ENCODE measurements at regions not wholly inside any gene's neighbourhood (a gene's known extent, or its start where the extent isn't known, plus 50 kb on each side); places are given as distances from the start of the nearest gene placed in this dataset.

DNA sequence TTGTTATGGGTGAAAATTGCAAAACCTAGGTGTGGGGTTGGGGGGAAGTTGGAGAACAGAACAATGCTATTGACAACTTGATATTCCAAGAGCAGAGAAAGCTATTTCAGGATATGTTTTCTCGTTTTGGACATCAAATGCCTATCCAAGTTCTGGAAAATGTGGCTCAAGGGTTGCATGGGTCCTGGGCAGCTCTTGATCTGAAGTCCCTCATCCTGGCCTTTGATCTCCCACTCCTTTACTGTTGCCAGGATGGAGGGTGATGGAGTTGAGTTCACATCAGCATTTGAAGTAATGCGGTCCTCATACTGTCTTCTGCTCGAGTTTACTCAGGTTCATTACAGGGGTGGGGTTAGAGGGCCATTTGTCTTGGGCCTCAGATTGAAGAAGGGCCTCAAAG lies 76.9 kb upstream of the RPS23 start:
- Mint-ChIP-seq H3K4me3 (ENCODE audit: unreplicated experiment) (no peak overlapping the region), H3K9me3 (ENCODE audit: unreplicated experiment) (no peaks in the 10 kb centered on the region), H3K4me1 (ENCODE audit: low read depth, unreplicated experiment) (peaks cover 15% of the 10 kb centered on the region), H3K36me3 (ENCODE audit: low read depth, unreplicated experiment) (no peaks in the 10 kb centered on the region), H3K27ac (ENCODE audit: unreplicated experiment) (no peak overlapping the region), H3K27me3 (ENCODE audit: low read depth, unreplicated experiment) (peaks cover 2% of the 10 kb centered on the region)
- DNase-seq (ENCODE audit: low read depth) = no peak
- TF ChIP-seq, protein P1, sequence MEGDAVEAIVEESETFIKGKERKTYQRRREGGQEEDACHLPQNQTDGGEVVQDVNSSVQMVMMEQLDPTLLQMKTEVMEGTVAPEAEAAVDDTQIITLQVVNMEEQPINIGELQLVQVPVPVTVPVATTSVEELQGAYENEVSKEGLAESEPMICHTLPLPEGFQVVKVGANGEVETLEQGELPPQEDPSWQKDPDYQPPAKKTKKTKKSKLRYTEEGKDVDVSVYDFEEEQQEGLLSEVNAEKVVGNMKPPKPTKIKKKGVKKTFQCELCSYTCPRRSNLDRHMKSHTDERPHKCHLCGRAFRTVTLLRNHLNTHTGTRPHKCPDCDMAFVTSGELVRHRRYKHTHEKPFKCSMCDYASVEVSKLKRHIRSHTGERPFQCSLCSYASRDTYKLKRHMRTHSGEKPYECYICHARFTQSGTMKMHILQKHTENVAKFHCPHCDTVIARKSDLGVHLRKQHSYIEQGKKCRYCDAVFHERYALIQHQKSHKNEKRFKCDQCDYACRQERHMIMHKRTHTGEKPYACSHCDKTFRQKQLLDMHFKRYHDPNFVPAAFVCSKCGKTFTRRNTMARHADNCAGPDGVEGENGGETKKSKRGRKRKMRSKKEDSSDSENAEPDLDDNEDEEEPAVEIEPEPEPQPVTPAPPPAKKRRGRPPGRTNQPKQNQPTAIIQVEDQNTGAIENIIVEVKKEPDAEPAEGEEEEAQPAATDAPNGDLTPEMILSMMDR (IDR thresholded peaks at IDR 0.05; ENCODE audit: insufficient read depth, low read depth, low read length) = no peak
- TF ChIP-seq EZH2 (IDR thresholded peaks at IDR 0.05; ENCODE audit: insufficient read depth, low read length) = no peak
- no peaks in the 10 kb centered on the region for H4K20me1 ChIP-seq (ENCODE audit: insufficient read depth, low read length)
- H2AFZ ChIP-seq (ENCODE audit: low read depth, low read length) = no peak overlapping the region
- no peak overlapping the region for H3K9ac ChIP-seq (ENCODE audit: low read length)
- H3K4me2 ChIP-seq (ENCODE audit: low read length) = no peak overlapping the region
- peaks cover 37% of the 10 kb centered on the region for H3K4me1 ChIP-seq (ENCODE audit: insufficient read depth, low read length)
- H3K9me3 ChIP-seq (ENCODE audit: insufficient read depth, low read depth, low read length) = no peaks in the 10 kb centered on the region
- H3K27me3 ChIP-seq (ENCODE audit: insufficient read depth, low read length) = no peaks in the 10 kb centered on the region
- H3K79me2 ChIP-seq (ENCODE audit: insufficient read depth, low read length) = no peaks in the 10 kb centered on the region
- FAIRE-seq = no peak
- H3K4me3 ChIP-seq (ENCODE audit: insufficient read depth, low read depth, low read length) = no peak overlapping the region
- H3K36me3 ChIP-seq (ENCODE audit: insufficient read depth, low read length) = no peaks in the 10 kb centered on the region
- H3K27ac ChIP-seq (ENCODE audit: low read depth, low read length) = no peak overlapping the region

DNA sequence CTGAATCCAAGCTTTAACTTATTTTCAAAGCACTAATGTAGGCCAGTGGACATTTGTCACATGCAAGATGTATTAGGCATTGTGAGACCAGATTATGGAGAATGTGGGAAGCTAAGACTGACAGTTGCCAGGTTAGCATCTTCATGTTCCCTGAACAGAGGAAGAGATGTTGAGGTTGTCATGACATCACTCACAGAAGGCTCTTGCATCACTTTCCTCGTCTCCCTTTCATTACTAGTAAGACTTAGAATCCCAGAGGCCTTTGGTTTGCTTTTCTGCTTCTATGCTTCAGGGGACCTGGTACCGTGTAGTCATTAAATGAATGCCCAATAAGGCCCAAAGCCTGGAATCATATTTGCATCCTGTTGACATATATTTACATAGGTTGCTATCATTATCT lies 76.4 kb upstream of the RPS23 start:
- no peak for FAIRE-seq
- Histone ChIP-seq H3K4me1 (ENCODE audit: insufficient read depth, low read length) (peaks cover 32% of the 10 kb centered on the region), H3K4me3 (ENCODE audit: insufficient read depth, low read depth, low read length) (no peak overlapping the region), H3K27ac (ENCODE audit: low read depth, low read length) (no peak overlapping the region), H3K79me2 (ENCODE audit: insufficient read depth, low read length) (no peaks in the 10 kb centered on the region), H4K20me1 (ENCODE audit: insufficient read depth, low read length) (no peaks in the 10 kb centered on the region), H3K27me3 (ENCODE audit: insufficient read depth, low read length) (no peaks in the 10 kb centered on the region), H3K9me3 (ENCODE audit: insufficient read depth, low read depth, low read length) (no peaks in the 10 kb centered on the region), H3K36me3 (ENCODE audit: insufficient read depth, low read length) (no peaks in the 10 kb centered on the region), H3K9ac (ENCODE audit: low read length) (no peak overlapping the region), H2AFZ (ENCODE audit: low read depth, low read length) (no peak overlapping the region), H3K4me2 (ENCODE audit: low read length) (no peak overlapping the region)
- no peaks in the 10 kb centered on the region for H3K36me3 Mint-ChIP-seq (ENCODE audit: low read depth, unreplicated experiment)
- H3K27ac Mint-ChIP-seq (ENCODE audit: unreplicated experiment) = no peak overlapping the region
- TF ChIP-seq EZH2 (IDR thresholded peaks at IDR 0.05; ENCODE audit: insufficient read depth, low read length) = no peak
- TF ChIP-seq, protein P1 (IDR thresholded peaks at IDR 0.05; ENCODE audit: insufficient read depth, low read depth, low read length) = no peak
- H3K9me3 Mint-ChIP-seq (ENCODE audit: unreplicated experiment) = no peaks in the 10 kb centered on the region
- no peak for DNase-seq (ENCODE audit: low read depth)
- no peak overlapping the region for H3K4me3 Mint-ChIP-seq (ENCODE audit: unreplicated experiment)
- H3K4me1 Mint-ChIP-seq (ENCODE audit: low read depth, unreplicated experiment) = peaks cover 11% of the 10 kb centered on the region
- peaks cover 2% of the 10 kb centered on the region for H3K27me3 Mint-ChIP-seq (ENCODE audit: low read depth, unreplicated experiment)

DNA sequence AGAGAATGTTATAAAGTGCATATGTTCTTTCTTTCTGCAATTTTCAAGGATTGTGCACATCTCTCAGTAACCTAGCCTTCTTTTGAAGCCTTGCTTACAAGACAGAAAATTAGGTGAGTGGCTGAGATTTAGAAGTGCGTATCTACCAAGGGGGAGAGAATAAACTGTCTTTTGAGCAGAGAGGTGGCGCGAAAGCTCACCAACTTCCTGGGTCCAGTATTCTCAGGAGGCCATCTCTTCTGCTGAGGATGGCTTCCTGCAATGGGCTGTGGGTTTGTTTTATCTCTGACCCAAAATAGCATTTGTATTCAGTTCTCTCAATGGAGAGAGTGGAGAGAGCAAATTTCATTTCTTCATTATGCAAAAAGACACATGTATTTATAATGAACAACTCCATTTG lies 75.4 kb upstream of the RPS23 start:
- Histone ChIP-seq H3K4me3 (ENCODE audit: insufficient read depth, low read depth, low read length) (no peak overlapping the region), H3K4me2 (ENCODE audit: low read length) (no peak overlapping the region), H4K20me1 (ENCODE audit: insufficient read depth, low read length) (no peaks in the 10 kb centered on the region), H3K36me3 (ENCODE audit: insufficient read depth, low read length) (no peaks in the 10 kb centered on the region), H3K27ac (ENCODE audit: low read depth, low read length) (no peak overlapping the region), H3K9me3 (ENCODE audit: insufficient read depth, low read depth, low read length) (no peaks in the 10 kb centered on the region), H2AFZ (ENCODE audit: low read depth, low read length) (no peak overlapping the region), H3K9ac (ENCODE audit: low read length) (no peak overlapping the region), H3K27me3 (ENCODE audit: insufficient read depth, low read length) (no peaks in the 10 kb centered on the region), H3K79me2 (ENCODE audit: insufficient read depth, low read length) (no peaks in the 10 kb centered on the region), H3K4me1 (ENCODE audit: insufficient read depth, low read length) (peaks cover 32% of the 10 kb centered on the region)
- no peaks in the 10 kb centered on the region for H3K27me3 Mint-ChIP-seq (ENCODE audit: low read depth, unreplicated experiment)
- DNase-seq (ENCODE audit: low read depth) = no peak
- TF ChIP-seq EZH2 (IDR thresholded peaks at IDR 0.05; ENCODE audit: insufficient read depth, low read length) = no peak
- TF ChIP-seq, protein P1 (IDR thresholded peaks at IDR 0.05; ENCODE audit: insufficient read depth, low read depth, low read length) = no peak
- no peak for FAIRE-seq
- H3K4me1 Mint-ChIP-seq (ENCODE audit: low read depth, unreplicated experiment) = peaks cover 17% of the 10 kb centered on the region
- H3K9me3 Mint-ChIP-seq (ENCODE audit: unreplicated experiment) = no peaks in the 10 kb centered on the region
- no peaks in the 10 kb centered on the region for H3K36me3 Mint-ChIP-seq (ENCODE audit: low read depth, unreplicated experiment)
- H3K27ac Mint-ChIP-seq (ENCODE audit: unreplicated experiment) = no peak overlapping the region
- no peak overlapping the region for H3K4me3 Mint-ChIP-seq (ENCODE audit: unreplicated experiment)
